Vagina (tissue), 2 donors: ENCODE measurements at regions not wholly inside any gene's neighbourhood (a gene's known extent, or its start where the extent isn't known, plus 50 kb on each side); places are given as distances from the start of the nearest gene placed in this dataset.

ENCODE experiments used
- CTCF ChIP-seq, 3 experiments: fragments of 450-650 bp in 2 of 3; fragments of 200-600 bp in 1 of 3; sonication (generic) in 1 of 3; IDR thresholded peaks; one replicate each; pipeline ENCODE4 v1.5.1; 2017 to 2019; ENCODE audit warnings: antibody characterized with exemption in 3 of 3, mild to moderate bottlenecking in 2 of 3, moderate library complexity in 2 of 3
- POLR2A ChIP-seq, 2 donors: fragments of 450-650 bp; IDR thresholded peaks; one replicate each; pipeline ENCODE4 v1.6.1; 2017; ENCODE audit warnings: antibody characterized with exemption in 2 of 2, mild to moderate bottlenecking in 2 of 2, moderate library complexity in 2 of 2
- POLR2AphosphoS5 ChIP-seq, 2 donors: sonication (generic); formaldehyde crosslinking; IDR thresholded peaks; one replicate each; pipeline ENCODE4 v1.9.0; 2017; ENCODE audit warnings: antibody characterized with exemption in 2 of 2, mild to moderate bottlenecking in 2 of 2, low read depth in 1 of 2; ENCODE audit not compliant: insufficient read depth in 1 of 2

GRCh38 chr4:154124539-154125255 is 335.8 kb upstream of the SFRP2 start:
- TF ChIP-seq CTCF (IDR thresholded peaks at IDR 0.05), result no peak
- TF ChIP-seq POLR2A (IDR thresholded peaks at IDR 0.05), result no peak
- no peak for TF ChIP-seq POLR2AphosphoS5 (IDR thresholded peaks at IDR 0.05; ENCODE audit: insufficient read depth in 1 of 2, low read depth in 1 of 2)
